ENCODE measurements at regions not wholly inside any gene's neighbourhood (a gene's known extent, or its start where the extent isn't known, plus 50 kb on each side); places are given as distances from the start of the nearest gene placed in this dataset.

DNA sequence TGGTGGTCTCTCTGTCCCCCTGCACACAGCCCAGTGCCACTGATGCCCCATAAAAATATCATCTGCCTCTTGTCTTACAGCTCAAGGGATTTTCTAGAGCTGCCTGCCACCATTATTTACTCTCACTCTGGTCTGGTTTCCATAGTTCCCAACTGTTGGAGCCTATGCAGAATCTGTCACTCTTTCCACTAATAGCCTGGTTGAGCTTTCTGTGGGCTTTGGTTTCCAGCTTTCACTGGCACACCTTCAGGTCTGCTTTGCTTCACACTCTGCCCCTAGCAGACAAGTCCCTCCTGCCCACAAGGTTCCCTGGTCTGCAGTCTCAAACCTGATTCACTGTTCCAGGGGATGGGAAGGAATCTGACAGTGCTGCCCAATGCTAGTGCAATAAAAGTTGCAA lies 103.0 kb upstream of the FTMT start:
- TF ChIP-seq CTCF (IDR thresholded peaks at IDR 0.05) (no peak), EZH2 (IDR thresholded peaks at IDR 0.05; ENCODE audit: borderline replicate concordance, insufficient read depth, low read depth, low read length, poor library complexity, severe bottlenecking) (no peak)

All from B cell (primary cell).